CD4-positive, alpha-beta T cell treated with Interleukin-4 for 4 hours (primary cell): ENCODE measurements at regions not wholly inside any gene's neighbourhood (a gene's known extent, or its start where the extent isn't known, plus 50 kb on each side); places are given as distances from the start of the nearest gene placed in this dataset.
A peak's percentile ranks its signal among the peaks of the same experiment; 100 is the strongest.

Experiments
- DNase-seq: peaks from one replicate; pipeline ENCODE4 v3.0.0-alpha.2; 2020

DNA sequence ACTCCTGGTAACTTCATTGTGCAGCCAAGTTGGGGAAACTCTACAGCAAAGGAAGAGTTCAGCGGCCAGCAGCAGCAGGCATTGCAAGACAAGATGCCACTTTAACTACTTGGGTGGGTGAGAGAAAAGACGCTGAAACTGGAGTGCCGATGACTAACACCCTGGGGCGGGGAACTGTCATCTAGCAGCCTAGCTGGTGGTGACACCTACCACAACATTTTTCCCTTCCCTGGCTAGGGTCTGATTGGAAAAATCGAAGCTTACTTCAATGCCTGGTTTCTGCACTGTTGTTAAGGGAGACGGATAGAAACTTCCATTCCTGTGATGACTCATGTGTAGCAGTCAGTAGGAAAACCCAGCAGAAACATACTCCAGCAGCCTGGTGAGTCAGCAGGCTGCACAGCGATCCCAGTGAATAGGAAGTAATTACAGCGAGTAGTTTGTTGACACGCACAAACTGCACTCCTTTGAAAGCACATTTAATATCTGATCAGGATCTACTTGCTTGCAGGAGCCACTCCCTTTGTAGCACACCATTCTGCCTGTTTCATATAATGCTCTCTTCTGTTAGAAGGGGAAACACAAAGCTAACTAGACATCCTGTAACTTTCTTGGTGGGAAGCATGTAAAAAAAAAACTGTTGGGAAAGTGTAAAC lies 62.1 kb upstream of the MAPRE2 start:
- DNase-seq = peak; percentile 83

DNA sequence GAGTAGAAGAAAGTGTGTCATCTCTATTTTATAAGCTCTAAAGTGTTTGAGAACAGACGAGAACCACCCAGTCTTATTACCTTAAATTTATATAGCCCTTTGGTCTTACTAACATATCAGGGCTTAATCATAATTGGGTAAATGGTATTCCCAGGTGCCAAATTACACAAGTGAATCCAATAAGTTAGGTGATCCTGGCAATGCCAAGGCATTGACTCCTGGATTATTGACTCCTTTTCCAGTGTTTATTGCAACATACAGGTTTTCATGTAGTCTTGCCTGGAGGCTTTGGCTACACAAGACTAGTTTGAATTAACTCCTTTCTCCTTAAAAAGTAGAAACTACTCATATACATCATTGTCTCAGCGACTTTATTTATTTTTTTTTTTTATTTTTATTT lies 59.7 kb upstream of the MAPRE2 start:
- no peak for DNase-seq

DNA sequence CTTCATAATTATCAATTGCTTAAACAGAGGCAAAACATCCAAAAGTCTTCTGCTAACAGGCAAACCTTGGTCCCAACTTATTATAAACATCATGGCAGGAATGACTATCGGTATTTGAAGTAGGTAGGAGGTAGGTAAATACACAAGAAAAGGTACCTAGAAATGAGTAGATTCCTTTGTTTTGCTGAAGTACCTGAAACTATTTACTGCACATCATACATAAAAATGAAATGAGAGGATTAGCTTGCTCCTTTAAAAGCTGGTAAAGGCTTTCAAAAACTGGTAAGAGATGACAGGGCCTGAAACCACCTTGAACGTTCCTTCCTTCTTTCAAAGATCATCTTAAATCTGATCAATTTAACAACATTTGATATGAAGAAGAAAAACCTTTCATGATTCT lies 55.2 kb upstream of the MAPRE2 start:
- DNase-seq = no peak

DNA sequence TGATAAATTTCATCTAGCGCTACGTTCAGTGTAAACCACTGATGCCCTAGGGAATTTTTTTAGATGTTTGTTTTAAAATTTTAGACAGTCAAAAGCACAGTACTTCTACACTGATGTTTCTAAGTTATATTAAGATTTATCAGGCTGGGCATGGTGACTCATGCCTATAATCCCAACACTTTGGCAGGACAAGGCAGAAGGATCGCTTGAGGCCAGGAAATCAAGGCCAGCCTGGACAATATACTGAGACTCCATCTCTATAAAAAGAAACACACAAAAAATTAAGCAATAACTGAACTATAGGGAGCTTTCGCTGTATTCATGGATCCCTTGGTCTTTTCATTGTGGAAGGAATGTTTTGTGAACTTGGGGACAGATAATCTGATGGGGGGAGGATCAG lies 50.6 kb upstream of the MAPRE2 start:
- no peak for DNase-seq

DNA sequence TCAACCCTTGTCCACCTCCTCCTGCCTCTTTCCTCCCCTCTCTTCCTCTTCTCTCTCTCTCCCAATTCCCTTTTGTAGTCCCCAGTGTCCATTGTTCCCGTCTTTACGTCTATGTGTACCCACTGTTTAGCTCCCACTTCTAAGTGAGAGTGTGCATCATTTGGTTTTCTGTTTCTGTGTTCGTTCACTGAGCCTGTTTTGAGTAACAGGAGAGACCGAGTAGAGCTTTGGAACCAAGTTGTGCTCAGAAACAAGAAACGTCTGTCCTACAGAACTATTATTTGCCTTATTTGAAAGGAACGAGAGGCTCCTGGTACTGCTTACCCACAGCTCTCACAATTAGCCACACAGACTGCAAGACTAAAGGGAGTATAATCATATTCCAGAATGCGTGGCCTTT lies 50.1 kb upstream of the MAPRE2 start:
- DNase-seq = no peak
